Femur (tissue), 1 donor: ENCODE measurements at regions not wholly inside any gene's neighbourhood (a gene's known extent, or its start where the extent isn't known, plus 50 kb on each side); places are given as distances from the start of the nearest gene placed in this dataset.

Experiments used
- DNase-seq: peaks from one replicate; pipeline ENCODE4 v3.0.0-alpha.2; 2017

GRCh38 chr10:58971796-58972491 is 204.5 kb upstream of the PHYHIPL start:
- no peak for DNase-seq

GRCh38 chr10:58972576-58973234 is 203.7 kb upstream of the PHYHIPL start:
- DNase-seq: no peak

- no peak for DNase-seq
Measured at GRCh38 chr10:58973235-58973595, 203.2 kb upstream of the PHYHIPL start.

- no peak for DNase-seq
Measured at GRCh38 chr10:58976254-58976653, 200.2 kb upstream of the PHYHIPL start.

GRCh38 chr10:58979711-58980110 is 196.7 kb upstream of the PHYHIPL start:
- DNase-seq: no peak

GRCh38 chr10:58980826-58981415 is 195.5 kb upstream of the PHYHIPL start:
- no peak for DNase-seq

GRCh38 chr10:58981846-58982245 is 194.6 kb upstream of the PHYHIPL start:
- no peak for DNase-seq

- no peak for DNase-seq
Measured at GRCh38 chr10:58982470-58983239, 193.8 kb upstream of the PHYHIPL start.

GRCh38 chr10:58985216-58985615 is 191.2 kb upstream of the PHYHIPL start:
- no peak for DNase-seq

GRCh38 chr10:58989486-58990039 is 186.9 kb upstream of the PHYHIPL start:
- DNase-seq: no peak

- DNase-seq: no peak
Measured at GRCh38 chr10:58990693-58991092, 185.8 kb upstream of the PHYHIPL start.

GRCh38 chr10:58991856-58992255 is 184.6 kb upstream of the PHYHIPL start:
- DNase-seq: no peak

- DNase-seq: no peak
Measured at GRCh38 chr10:58992830-58993460, 183.5 kb upstream of the PHYHIPL start.

- DNase-seq: no peak
Measured at GRCh38 chr10:58993480-58994221, 182.8 kb upstream of the PHYHIPL start.

- DNase-seq: no peak
Measured at GRCh38 chr10:58994226-58995057, 182.0 kb upstream of the PHYHIPL start.

GRCh38 chr10:58995058-58995596 is 181.3 kb upstream of the PHYHIPL start:
- DNase-seq: no peak

GRCh38 chr10:58996063-58996462 is 180.4 kb upstream of the PHYHIPL start:
- no peak for DNase-seq

- no peak for DNase-seq
Measured at GRCh38 chr10:58996866-58997265, 179.6 kb upstream of the PHYHIPL start.

- DNase-seq: peak; percentile 29
Measured at GRCh38 chr10:58998924-58999713, 177.3 kb upstream of the PHYHIPL start.
